ENCODE measurements at regions not wholly inside any gene's neighbourhood (a gene's known extent, or its start where the extent isn't known, plus 50 kb on each side); places are given as distances from the start of the nearest gene placed in this dataset.
"Not testable (repeated sequence)": the region's sequence is repeated elsewhere in the genome, so short reads cannot be mapped to it uniquely, and the experiment has no call there.

GRCh38 chr9:100639854-100640253 lies 62.0 kb downstream of the CAVIN4 start:
- no peak for DNase-seq

DNA sequence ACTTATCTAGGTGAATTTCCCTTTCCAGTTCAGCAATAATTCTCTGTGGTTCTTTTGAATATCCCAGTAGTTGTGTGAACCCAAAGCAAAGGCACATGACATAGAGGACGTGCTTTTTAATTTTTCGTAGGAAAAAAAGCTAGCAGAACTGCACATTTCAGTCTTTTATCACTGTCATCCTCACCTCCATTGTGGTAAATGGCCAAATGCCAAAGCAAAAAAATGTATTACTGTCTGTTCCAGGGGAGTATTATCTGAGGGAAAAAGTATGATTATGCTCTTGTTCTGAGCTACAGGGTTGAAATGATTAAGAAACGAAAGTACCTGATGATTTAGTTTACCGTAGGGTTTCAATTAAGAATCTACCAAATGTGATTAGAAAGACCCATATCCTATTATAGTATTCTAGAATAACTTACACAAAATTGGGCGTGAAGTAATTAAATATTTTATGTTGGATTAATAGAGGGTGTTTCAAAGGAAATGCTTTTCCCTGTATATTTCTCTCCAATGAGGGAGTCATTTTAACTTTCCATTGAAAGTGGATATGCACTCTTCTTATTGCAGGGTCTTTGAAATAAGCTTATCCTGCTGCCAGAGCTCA lies 62.7 kb downstream of the CAVIN4 start:
- DNase-seq: no peak

DNA sequence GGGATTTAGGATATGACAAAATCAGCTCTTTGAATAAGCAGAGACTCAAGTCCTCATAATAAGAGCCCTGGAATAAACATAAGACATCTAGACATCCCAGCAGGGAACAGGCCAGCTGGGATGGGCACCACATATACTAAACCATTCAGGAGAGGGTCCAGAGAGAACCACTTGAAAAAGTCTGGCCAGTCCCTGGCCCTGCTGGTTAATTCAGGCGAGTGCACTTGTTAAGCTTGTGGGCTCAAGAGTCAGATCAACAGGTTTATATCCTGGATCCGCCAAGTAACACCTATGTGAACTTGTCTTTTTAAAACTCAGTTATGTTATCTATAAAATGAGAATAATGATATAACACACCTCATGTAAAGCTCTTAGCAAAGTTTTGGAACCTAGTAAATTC lies 63.3 kb downstream of the CAVIN4 start:
- no peak for DNase-seq

DNA sequence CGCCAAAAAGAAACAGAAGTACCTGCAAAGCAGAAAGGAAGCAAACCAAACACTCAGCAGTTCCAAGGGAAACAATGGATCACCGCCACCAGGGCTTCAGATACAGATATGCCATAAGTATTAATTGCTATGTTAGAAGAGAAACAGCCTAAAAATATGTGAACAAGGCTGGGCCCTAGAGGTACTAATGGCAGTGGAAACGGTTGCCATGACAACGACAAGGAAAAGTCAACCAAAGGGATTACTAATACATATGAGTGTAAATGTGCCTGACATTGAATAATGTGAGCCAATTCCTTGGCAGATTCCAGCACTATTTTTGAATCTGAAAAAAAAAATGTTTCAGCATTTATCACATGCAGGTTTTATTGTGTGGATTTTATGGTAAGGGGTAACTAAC lies 75.0 kb downstream of the CAVIN4 start:
- no peak for DNase-seq

DNA sequence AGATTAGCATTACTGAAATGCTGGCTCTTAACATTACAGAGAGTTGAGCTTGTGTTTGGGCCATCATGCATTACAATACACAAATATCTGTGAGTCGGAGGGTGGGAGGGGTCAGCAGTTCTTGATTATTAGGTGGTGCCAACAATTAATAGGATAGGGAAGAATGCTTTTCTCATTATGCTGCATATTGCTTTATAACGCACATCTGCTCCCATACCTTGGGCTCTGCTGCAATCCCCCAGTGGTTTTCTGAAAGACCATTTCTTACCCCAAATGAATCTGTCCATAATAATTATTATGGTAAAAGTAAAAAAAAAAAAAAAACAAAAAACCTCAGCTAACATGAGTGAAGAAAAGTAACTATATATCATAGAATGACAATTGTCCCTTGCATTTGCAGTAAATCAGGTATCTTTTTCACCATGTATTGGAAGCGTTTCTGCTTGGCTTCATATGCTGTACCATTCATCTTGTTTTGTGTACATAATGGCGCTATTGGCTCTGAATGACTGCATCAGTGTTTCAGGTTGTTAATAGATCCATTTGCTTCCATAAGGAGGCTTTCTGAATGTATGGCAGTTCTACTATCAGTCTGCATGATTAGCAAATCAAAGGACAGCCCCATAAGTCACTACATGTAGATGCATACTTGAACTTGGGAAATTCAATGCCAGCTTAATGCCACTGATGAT lies 75.9 kb downstream of the CAVIN4 start:
- DNase-seq: no peak

- not testable (repeated sequence) for DNase-seq
Observed at GRCh38 chr9:100656851-100657250, 79.0 kb downstream of the CAVIN4 start.

DNA sequence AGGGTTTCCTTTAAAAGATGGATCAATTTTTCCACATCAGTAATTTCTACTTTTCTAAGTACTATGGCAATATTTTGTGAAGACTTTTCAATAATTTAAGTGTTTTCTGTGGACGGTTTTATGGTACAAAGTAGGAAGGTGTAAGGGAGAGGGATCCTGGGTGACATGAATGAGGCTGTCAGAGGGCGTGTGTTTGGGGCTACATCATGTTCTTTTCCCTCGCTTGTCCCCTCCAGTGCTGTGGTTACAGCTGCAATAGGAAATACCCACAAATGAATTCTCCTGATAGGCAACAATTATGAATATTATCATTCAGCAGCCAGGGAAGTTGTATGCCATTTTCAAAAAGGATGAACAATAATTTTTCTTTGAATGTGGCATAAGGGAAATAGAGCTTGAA lies 83.8 kb downstream of the CAVIN4 start:
- no peak for DNase-seq

DNA sequence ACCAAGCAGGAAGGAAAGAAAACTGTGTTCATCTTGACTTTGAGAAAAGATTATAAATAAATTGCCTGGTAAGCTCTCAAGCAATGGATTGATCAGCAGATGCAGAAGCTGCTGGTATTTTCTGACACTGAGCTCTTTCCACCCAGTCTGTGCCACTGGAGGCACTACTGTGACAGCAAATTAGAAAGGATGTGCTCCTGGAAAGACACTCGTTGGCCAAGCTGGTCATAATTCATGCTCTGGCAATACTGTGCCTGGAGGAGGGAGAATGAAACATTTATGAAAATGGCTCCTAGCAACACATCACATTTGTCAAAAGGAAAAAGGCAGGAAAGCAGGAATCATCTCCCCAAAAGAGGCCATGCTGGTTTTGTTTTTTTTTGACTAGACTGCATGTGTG lies 84.2 kb downstream of the CAVIN4 start:
- no peak for DNase-seq

- no peak for DNase-seq
Observed at GRCh38 chr9:100667448-100667847, 89.6 kb downstream of the CAVIN4 start.

- no peak for DNase-seq
Observed at GRCh38 chr9:100668024-100668423, 90.1 kb downstream of the CAVIN4 start.

DNA sequence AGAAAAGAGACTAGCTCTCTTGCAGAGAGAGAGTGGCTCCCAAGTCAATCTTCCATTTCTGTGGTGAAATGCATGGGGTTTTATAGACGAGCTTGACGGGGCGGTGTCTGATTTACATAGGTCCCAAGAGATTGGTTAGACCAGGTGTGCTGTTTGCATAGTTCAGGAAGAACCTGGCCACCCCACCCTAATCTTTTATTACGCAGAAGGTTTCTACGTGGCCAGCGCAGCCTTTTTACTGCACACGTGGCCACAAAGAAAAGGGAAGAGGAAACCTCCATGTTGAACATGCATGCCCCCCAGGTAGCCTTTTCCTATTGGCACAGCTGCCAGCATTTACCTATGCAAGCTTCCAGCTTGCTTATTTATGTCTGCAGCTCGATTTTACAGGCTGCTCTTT lies 92.1 kb downstream of the CAVIN4 start:
- no peak for DNase-seq

- DNase-seq: no peak
Observed at GRCh38 chr9:100670719-100671118, 92.8 kb downstream of the CAVIN4 start.

DNA sequence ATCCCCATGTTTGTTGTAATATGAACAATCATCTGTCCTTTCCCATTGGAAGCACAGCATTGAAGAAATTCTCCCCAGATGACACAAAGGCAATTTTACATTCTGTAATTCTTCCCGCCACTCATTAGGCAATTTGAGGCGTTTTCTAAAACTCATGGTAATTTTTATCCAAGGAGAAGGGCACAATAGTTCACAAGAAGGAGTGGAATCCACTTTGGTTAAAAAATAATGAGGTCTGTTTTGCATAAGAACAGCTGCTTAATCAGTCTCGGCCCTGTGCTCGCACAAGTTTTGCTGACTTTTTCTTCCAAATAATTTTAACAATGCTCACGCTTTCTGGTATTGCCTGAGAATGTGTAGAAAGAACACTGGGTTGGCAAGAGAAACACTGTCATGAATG lies 94.0 kb downstream of the CAVIN4 start:
- no peak for DNase-seq

DNA sequence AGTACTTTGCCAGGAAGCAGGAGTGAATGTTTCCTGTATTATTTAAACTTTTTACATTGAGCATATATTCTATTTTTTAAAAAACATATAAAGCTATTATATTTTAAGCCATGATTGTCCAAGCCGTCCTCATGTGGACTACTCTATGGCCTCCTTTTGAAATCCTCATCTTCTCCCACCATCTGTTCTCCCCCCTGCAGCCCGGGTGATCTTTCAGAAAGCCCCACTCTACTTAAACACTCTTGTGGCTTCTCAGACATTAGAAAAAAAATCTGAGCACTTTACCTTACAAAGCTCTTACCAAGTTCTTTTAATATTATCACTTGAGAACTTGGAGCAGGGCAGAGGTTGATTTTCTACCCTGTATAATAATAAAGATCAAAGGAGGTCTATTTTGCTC lies 95.4 kb downstream of the CAVIN4 start:
- no peak for DNase-seq

DNA sequence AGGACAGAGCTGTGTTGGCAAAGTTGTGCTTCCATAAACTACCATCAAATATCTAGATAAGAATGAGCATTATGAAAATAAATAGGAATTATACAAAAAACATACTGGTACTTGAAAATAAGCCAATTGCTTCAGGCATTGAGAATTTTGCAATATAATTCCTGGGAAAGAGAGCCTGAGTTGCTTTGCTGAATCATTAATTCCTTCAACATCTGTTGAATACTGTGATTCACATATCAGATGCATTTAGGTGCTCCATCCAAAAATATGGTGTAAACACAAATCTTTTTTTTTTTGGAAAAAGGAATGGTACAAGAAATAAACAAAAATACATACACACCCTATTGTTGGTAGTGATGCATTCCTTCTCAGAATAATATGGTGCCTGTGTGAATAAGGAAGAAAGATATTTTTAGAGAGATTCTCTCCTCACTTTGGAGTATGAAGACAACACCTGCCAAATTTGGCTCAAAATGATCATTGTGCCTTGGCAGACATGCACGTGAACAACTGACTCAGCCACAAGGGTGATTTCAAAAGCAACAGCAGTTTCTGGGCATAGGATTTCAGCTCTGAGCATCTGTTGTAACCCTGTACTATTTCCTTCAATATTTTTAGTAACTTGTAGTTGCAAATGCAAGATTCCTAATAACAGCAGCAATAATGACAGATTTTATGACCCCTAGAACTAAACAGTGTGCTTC lies 96.7 kb downstream of the CAVIN4 start:
- no peak for DNase-seq

DNA sequence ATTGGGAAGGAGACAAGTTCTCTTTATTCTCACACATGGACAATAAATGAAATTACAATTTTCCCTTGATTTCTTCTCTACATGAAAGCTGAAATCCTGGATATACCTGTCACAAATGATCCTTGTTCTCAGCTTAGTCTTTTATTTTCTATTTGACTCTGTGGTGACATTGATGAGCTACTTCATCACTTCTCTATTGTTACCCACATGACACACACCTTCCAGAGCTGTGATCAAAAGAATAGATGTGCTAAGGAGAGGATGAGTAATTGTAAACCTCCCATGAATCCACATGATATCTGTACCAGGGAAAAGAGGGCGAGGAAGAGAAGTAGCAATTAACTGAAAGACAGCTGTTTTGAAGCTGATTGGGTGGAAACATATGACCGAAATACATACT lies 102.0 kb downstream of the CAVIN4 start:
- no peak for DNase-seq

GRCh38 chr9:100686420-100686819 lies 108.5 kb downstream of the CAVIN4 start:
- DNase-seq: no peak

DNA sequence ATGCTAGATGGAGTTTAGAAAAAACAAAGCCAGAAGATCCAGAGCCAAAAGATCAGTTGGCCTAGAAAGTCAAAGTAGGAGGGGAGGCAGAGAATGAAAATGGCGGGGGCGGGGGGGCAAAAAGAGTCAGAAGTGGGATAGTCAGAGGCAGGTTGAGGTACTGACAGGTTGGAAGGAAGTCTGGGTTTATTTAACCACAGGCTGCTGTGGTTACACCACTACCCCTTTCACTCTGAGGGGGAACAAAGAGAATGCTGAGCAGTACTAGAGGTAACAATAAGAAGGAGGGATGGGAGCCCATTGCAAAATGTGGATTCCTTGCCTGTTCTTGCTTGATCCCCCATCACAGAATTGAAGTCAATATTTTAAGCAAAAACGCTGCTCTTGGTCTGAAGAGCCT lies 111.8 kb downstream of the CAVIN4 start:
- no peak for DNase-seq

DNA sequence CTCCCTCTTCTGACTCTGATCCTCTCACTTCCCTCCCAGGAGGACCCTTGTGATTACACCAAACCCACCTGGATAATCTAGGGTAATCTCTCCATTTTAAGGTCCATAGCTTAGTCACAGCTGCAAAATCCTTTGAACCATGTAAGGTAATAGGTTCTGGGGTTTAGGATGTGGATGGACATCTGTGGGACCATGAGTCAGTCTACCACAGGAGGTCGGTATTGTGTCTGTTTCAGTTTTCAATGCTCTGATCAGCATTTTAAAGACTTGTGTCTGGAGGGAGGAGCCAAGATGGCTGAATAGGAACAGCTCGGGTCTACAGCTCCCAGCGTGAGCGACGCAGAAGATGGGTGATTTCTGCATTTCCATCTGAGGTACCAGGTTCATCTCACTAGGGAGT lies 112.6 kb downstream of the CAVIN4 start:
- DNase-seq: no peak

GRCh38 chr9:100697339-100697738 lies 119.5 kb downstream of the CAVIN4 start:
- no peak for DNase-seq

DNA sequence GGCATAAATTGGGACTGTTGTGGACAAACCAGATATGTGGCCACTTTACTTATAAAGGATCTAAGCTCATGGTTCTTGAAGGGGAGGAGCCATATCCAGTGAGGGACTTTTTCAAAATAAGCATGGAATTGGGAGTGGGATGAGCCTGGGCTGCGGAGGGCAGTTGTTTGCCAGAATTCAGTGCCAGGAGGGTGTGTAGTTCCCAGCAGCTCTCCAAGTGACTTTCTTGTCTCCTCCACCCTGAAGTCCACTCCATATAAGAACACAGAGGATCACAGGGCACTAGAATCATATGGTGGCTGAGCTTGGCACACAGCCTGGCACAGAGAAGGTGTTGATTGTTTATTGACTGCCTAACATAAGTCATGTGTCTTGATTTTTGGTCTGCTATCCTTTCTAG lies 121.1 kb downstream of the CAVIN4 start:
- DNase-seq: no peak

DNA sequence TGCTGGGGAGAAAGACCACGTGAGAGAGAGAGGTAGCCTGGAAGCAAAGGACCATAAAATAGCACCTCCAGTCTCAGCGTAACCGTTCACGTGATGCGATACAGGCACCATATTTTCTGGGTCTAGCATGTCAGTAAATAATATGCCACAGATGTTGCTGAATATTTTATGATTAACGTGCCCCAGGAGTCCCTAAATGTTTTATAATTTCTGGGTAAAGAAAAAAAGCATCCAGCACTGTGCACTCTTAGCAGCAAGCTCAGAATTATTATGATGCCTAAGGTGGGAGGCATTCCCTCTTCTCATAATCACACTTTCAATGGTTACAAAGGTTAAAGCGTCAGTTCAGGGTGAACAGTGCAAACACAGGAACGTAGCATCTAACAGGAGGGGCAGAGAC lies 121.8 kb downstream of the CAVIN4 start:
- no peak for DNase-seq

DNA sequence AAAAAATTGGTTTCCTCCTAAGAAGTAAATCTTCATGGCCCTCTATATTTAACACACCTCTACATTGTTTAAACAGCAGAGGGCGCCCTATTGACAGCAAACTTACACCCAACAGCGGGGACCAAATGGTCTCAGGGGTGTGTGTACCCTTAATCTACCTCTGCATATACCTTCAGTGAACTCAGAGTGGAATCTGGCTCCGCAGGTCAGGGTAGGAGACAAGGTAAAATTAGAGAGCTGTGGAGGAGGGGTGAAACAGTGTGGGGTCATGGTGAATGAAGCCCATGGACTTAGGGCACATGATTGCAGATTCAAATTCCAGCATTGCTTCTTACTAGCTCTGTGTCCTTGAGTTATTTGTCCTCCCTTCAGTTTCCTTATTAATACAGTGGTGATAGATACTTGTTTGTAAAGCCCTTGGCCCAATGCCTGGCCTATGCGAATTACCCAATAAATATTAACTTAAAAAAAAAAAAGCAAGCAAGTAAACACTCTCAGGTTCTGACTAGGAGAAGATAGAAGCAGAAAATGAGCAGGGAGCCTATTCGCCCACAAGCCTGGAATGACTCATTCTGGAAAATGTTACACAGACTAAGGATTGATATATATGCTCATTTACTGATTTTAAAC lies 122.9 kb downstream of the CAVIN4 start:
- DNase-seq: peak; percentile 54

Measured in dermis blood vessel endothelial cell (primary cell).